HCT116 (cell line): ENCODE measurements at regions not wholly inside any gene's neighbourhood (a gene's known extent, or its start where the extent isn't known, plus 50 kb on each side); places are given as distances from the start of the nearest gene placed in this dataset.

Source experiments
- ATAC-seq: fragments of 200-7000 bp; cut with Tn5 transposase; 2 replicates; pipeline ENCODE4 v1.9.1; 2020; ENCODE audit warnings: mild to moderate bottlenecking, moderate library complexity
- BruUV-seq: library from RNA; stranded (reverse); fragments of 400-500 nt; replicated peaks from 2 replicates; lab custom pipeline; 2021; lab: Mats Ljungman, UMichigan
- CTCF ChIA-PET: fragments of 300-600 bp; sonication (Branson Sonifier 250); formaldehyde crosslinking; loops from one replicate; lab custom pipeline; 2021; ENCODE audit warnings: antibody characterized with exemption; lab: Charles Lee
- POLR2A ChIA-PET: fragments of 300-600, 350-600 bp; sonication (Branson Sonifier 250); formaldehyde crosslinking; loops from one replicate; lab custom pipeline; 2021; ENCODE audit warnings: antibody characterized with exemption; lab: Charles Lee
- RAD21 ChIA-PET, 2 experiments: fragments of 300-600 bp; sonication (Branson Sonifier 250); formaldehyde crosslinking; loops; one replicate each; lab custom pipeline; 2023; ENCODE audit warnings: low total read pairs in 2 of 2; ENCODE audit not compliant: uncharacterized antibody in 2 of 2, unreplicated experiment in 2 of 2, low non-redundant PET in 1 of 2; lab: Charles Lee
- DNase-seq: peaks from one replicate; pipeline ENCODE4 v3.0.0-alpha.2; 2010; ENCODE audit warnings: low read depth, low spot score
- H2AFZ ChIP-seq: fragments of 200-600 bp; shearing (Covaris generic), sonication (generic); 2 replicates; pipeline ENCODE4 v1.6.1; 2017; ENCODE audit warnings: low read depth, mixed run types, mixed read lengths, antibody characterized with exemption, low read length; ENCODE audit not compliant: poor library complexity, severe bottlenecking
- H3K27ac ChIP-seq: 2 replicates; pipeline ENCODE4 v1.5.1; 2012; ENCODE audit warnings: low read depth, low read length
- H3K27me3 ChIP-seq: fragments of 200-600 bp; sonication (generic); 2 replicates; pipeline ENCODE4 v1.6.1; 2016; ENCODE audit warnings: mixed run types, low read length, mixed read lengths; ENCODE audit not compliant: insufficient read depth
- H3K36me3 ChIP-seq, 2 experiments: fragments of 200-500 bp in 1 of 2; fragments of 200-600 bp in 1 of 2; sonication (Bioruptor generic) in 1 of 2; sonication (generic) in 1 of 2; 2 replicates each; pipeline versions ENCODE4 v1.5.1 to v1.6.1; 2014 to 2016; ENCODE audit warnings: low read length in 2 of 2, inconsistent platforms in 1 of 2, mixed read lengths in 1 of 2, mixed run types in 1 of 2; ENCODE audit not compliant: insufficient read depth in 2 of 2, control insufficient read depth in 1 of 2
- H3K4me1 ChIP-seq, 2 experiments: fragments of 200-600 bp in 1 of 2; sonication (generic) in 1 of 2; 2 replicates each; pipeline versions ENCODE4 v1.5.1 to v1.6.1; 2012 to 2017; ENCODE audit warnings: low read length in 2 of 2, inconsistent platforms in 1 of 2, mild to moderate bottlenecking in 1 of 2, mixed read lengths in 1 of 2, mixed run types in 1 of 2, moderate library complexity in 1 of 2; ENCODE audit not compliant: insufficient read depth in 2 of 2, control insufficient read depth in 1 of 2
- H3K4me2 ChIP-seq: fragments of 200-600 bp; sonication (generic); 2 replicates; pipeline ENCODE4 v1.6.1; 2017; ENCODE audit warnings: mixed run types, low read length, mixed read lengths
- H3K4me3 ChIP-seq, 2 experiments: fragments of 200-600 bp in 1 of 2; sonication (generic) in 1 of 2; replicated peaks in 1 of 2; 2 replicates each; pipeline ENCODE4 v1.5.1; 2011 to 2016; ENCODE audit warnings: low read length in 2 of 2, control low read depth in 1 of 2, low read depth in 1 of 2, mild to moderate bottlenecking in 1 of 2, mixed read lengths in 1 of 2, mixed run types in 1 of 2
- H3K79me2 ChIP-seq: fragments of 200-600 bp; sonication (generic); 2 replicates; pipeline ENCODE4 v1.6.1; 2017; ENCODE audit warnings: mild to moderate bottlenecking, mixed run types, low read length, moderate library complexity, mixed read lengths; ENCODE audit not compliant: insufficient read depth
- H3K9ac ChIP-seq: fragments of 200-600 bp; sonication (generic); 2 replicates; pipeline ENCODE4 v1.6.1; 2016; ENCODE audit warnings: low read length, mixed read lengths
- H3K9me2 ChIP-seq: fragments of 200-600 bp; sonication (generic), shearing (Covaris generic); 2 replicates; pipeline ENCODE4 v1.6.1; 2017; ENCODE audit warnings: mixed run types, mild to moderate bottlenecking, moderate library complexity; ENCODE audit not compliant: insufficient read depth
- H3K9me3 ChIP-seq, 2 experiments: fragments of 200-500 bp in 1 of 2; fragments of 200-600 bp in 1 of 2; sonication (Bioruptor generic) in 1 of 2; sonication (generic) in 1 of 2; 2 replicates each; pipeline ENCODE4 v1.6.1; 2014 to 2017; ENCODE audit warnings: low read length in 2 of 2, mixed read lengths in 2 of 2, inconsistent platforms in 1 of 2, low read depth in 1 of 2, mild to moderate bottlenecking in 1 of 2, mixed run types in 1 of 2, moderate library complexity in 1 of 2; ENCODE audit not compliant: control insufficient read depth in 1 of 2, insufficient read depth in 1 of 2
- H4K20me1 ChIP-seq: fragments of 200-600 bp; sonication (generic), shearing (Covaris generic); 2 replicates; pipeline ENCODE4 v1.6.1; 2017; ENCODE audit warnings: mixed run types, mild to moderate bottlenecking, moderate library complexity; ENCODE audit not compliant: insufficient read depth
- EGR1 ChIP-seq: IDR thresholded peaks from 2 replicates; pipeline ENCODE4 v1.6.1; 2012; ENCODE audit warnings: low read depth
- EZH2 ChIP-seq: fragments of 200-600 bp; sonication (generic); IDR thresholded peaks from 2 replicates; pipeline ENCODE4 v1.6.1; 2017; ENCODE audit warnings: antibody characterized with exemption, mixed run types
- FOSL1 ChIP-seq: IDR thresholded peaks from 2 replicates; pipeline ENCODE4 v1.6.1; 2012; ENCODE audit warnings: low read depth
- JUND ChIP-seq: IDR thresholded peaks from 2 replicates; pipeline ENCODE4 v1.6.1; 2012
- RAD21 ChIP-seq: IDR thresholded peaks from 2 replicates; pipeline ENCODE4 v1.6.1; 2012; ENCODE audit warnings: low read depth, mild to moderate bottlenecking
- SP1 ChIP-seq: IDR thresholded peaks from 2 replicates; pipeline ENCODE4 v1.6.1; 2012; ENCODE audit warnings: low read depth
- SRF ChIP-seq: IDR thresholded peaks from 2 replicates; pipeline ENCODE4 v1.6.1; 2012; ENCODE audit warnings: low read depth
- TCF7L2 ChIP-seq: IDR thresholded peaks from 2 replicates; pipeline ENCODE4 v1.7.0; 2011; ENCODE audit warnings: borderline replicate concordance, inconsistent platforms; ENCODE audit not compliant: insufficient read depth, insufficient read length; ENCODE audit errors: extremely low read depth
- ZFX ChIP-seq: fragments of 450-650 bp; IDR thresholded peaks from 2 replicates; pipeline ENCODE4 v1.6.1; 2017
- intact Hi-C: fragments of 100-400 bp; cut with micrococcal nuclease; formaldehyde crosslinking; loops from 2 replicates; pipeline ENCODE4 v1.10.0; 2022
- TF ChIP-seq, protein P1 (sequence below): IDR thresholded peaks from 2 replicates; pipeline ENCODE4 v1.6.1; 2012
- TF ChIP-seq, protein P2 (sequence below): IDR thresholded peaks from 2 replicates; pipeline ENCODE4 v1.6.1; 2011; ENCODE audit warnings: mild to moderate bottlenecking, low read length, moderate library complexity; ENCODE audit not compliant: insufficient replicate concordance; ENCODE audit errors: extremely low read depth
- TF ChIP-seq, protein P3 (sequence below), 3 experiments: fragments of 200-600 bp in 1 of 3; sonication (generic) in 1 of 3; IDR thresholded peaks in 2 of 3; conservative IDR thresholded peaks in 1 of 3; 2 replicates each; pipeline ENCODE4 v1.5.1; 2012 to 2017; ENCODE audit warnings: low read depth in 2 of 3, low read length in 2 of 3, antibody characterized with exemption in 1 of 3, borderline replicate concordance in 1 of 3, control low read depth in 1 of 3, mild to moderate bottlenecking in 1 of 3, mixed read lengths in 1 of 3, mixed run types in 1 of 3, moderate library complexity in 1 of 3; ENCODE audit not compliant: insufficient read depth in 1 of 3

DNA sequence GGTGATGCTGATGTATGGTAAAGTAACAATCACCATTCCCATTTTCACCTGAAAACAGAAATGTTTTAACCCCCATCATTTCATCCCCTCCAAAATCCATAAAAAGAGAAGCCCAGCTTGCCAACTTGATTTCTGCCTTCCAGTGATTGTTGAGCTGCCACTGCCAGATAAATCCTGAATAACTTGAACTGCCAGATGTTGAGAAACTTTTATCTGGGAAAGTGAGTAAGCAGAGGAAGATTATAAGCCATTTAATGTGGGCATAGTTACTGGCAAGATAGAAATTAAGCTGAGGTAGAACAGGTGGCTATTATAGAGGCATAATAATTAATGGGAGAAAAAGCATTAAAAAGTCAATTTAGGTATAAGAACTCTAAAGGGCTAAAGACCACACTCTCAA, 534.1 kb downstream of the ANKRD7 start:
- TF ChIP-seq, protein P1, sequence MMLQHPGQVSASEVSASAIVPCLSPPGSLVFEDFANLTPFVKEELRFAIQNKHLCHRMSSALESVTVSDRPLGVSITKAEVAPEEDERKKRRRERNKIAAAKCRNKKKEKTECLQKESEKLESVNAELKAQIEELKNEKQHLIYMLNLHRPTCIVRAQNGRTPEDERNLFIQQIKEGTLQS: no peak
- TF ChIP-seq EGR1 (no peak), SRF (no peak), FOSL1 (no peak), JUND (no peak), TCF7L2 (no peak), RAD21 (no peak), EZH2 (no peak), SP1 (no peak), ZFX (no peak)
- TF ChIP-seq, protein P2, sequence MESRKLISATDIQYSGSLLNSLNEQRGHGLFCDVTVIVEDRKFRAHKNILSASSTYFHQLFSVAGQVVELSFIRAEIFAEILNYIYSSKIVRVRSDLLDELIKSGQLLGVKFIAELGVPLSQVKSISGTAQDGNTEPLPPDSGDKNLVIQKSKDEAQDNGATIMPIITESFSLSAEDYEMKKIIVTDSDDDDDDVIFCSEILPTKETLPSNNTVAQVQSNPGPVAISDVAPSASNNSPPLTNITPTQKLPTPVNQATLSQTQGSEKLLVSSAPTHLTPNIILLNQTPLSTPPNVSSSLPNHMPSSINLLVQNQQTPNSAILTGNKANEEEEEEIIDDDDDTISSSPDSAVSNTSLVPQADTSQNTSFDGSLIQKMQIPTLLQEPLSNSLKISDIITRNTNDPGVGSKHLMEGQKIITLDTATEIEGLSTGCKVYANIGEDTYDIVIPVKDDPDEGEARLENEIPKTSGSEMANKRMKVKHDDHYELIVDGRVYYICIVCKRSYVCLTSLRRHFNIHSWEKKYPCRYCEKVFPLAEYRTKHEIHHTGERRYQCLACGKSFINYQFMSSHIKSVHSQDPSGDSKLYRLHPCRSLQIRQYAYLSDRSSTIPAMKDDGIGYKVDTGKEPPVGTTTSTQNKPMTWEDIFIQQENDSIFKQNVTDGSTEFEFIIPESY: no peak
- TF ChIP-seq, protein P3, sequence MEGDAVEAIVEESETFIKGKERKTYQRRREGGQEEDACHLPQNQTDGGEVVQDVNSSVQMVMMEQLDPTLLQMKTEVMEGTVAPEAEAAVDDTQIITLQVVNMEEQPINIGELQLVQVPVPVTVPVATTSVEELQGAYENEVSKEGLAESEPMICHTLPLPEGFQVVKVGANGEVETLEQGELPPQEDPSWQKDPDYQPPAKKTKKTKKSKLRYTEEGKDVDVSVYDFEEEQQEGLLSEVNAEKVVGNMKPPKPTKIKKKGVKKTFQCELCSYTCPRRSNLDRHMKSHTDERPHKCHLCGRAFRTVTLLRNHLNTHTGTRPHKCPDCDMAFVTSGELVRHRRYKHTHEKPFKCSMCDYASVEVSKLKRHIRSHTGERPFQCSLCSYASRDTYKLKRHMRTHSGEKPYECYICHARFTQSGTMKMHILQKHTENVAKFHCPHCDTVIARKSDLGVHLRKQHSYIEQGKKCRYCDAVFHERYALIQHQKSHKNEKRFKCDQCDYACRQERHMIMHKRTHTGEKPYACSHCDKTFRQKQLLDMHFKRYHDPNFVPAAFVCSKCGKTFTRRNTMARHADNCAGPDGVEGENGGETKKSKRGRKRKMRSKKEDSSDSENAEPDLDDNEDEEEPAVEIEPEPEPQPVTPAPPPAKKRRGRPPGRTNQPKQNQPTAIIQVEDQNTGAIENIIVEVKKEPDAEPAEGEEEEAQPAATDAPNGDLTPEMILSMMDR (IDR thresholded peaks at IDR 0.05 in 2 of 3, conservative IDR thresholded peaks at IDR 0.05 in 1 of 3; ENCODE audit: borderline replicate concordance in 1 of 3, insufficient read depth in 1 of 3, low read depth in 2 of 3, low read length in 2 of 3): no peak
- TF ChIP-seq, all 23 proteins: peak for 0
- Histone ChIP-seq H3K9me3 (no peaks in the 10 kb centered on the region), H3K27ac (no peak overlapping the region), H2AFZ (no peak overlapping the region), H3K9ac (no peak overlapping the region), H3K4me1 (no peaks in the 10 kb centered on the region), H3K79me2 (no peaks in the 10 kb centered on the region), H3K27me3 (no peaks in the 10 kb centered on the region), H4K20me1 (no peaks in the 10 kb centered on the region), H3K4me2 (no peak overlapping the region), H3K36me3 (no peaks in the 10 kb centered on the region), H3K9me2 (no peaks in the 10 kb centered on the region), H3K4me3 (no peak overlapping the region)
- ATAC-seq (no peak), DNase-seq (no peak)
- ChIA-PET RAD21 (no interaction called here), POLR2A (no interaction called here), CTCF (no interaction called here)
- intact Hi-C loops: no loop called here
- BruUV-seq: no TSS peak
